Activated T-cell treated with anti-CD3 and anti-CD28 coated beads, Interleukin-2, amount 50 U/mL, for 24 hours (primary cell): ENCODE measurements at regions not wholly inside any gene's neighbourhood (a gene's known extent, or its start where the extent isn't known, plus 50 kb on each side); places are given as distances from the start of the nearest gene placed in this dataset.

Experiments
- DNase-seq: peaks from one replicate; pipeline ENCODE4 v3.0.0-alpha.2; 2020
- H3K27ac Mint-ChIP-seq: 2 replicates; pipeline ENCODE4 v1.8.0; 2020; ENCODE audit warnings: mild to moderate bottlenecking, mixed read lengths
- H3K27me3 Mint-ChIP-seq: 2 replicates; pipeline ENCODE4 v1.8.0; 2020; ENCODE audit warnings: mixed read lengths
- H3K36me3 Mint-ChIP-seq: 2 replicates; pipeline ENCODE4 v1.8.0; 2020; ENCODE audit warnings: low read depth, mixed read lengths
- H3K4me1 Mint-ChIP-seq: 2 replicates; pipeline ENCODE4 v1.8.0; 2020; ENCODE audit warnings: low read depth, mixed read lengths
- H3K4me3 Mint-ChIP-seq: 2 replicates; pipeline ENCODE4 v1.8.0; 2020; ENCODE audit warnings: mild to moderate bottlenecking, moderate library complexity, mixed read lengths
- H3K9me3 Mint-ChIP-seq: 2 replicates; pipeline ENCODE4 v1.8.0; 2020; ENCODE audit warnings: mixed read lengths

- H3K4me1 Mint-ChIP-seq, result no peaks in the 10 kb centered on the region
- no peak overlapping the region for H3K4me3 Mint-ChIP-seq
- H3K36me3 Mint-ChIP-seq, result no peaks in the 10 kb centered on the region
- peaks cover 1% of the 10 kb centered on the region for H3K27me3 Mint-ChIP-seq
- H3K9me3 Mint-ChIP-seq, result no peaks in the 10 kb centered on the region
- no peak for DNase-seq
- H3K27ac Mint-ChIP-seq, result no peak overlapping the region
Measured at GRCh38 chr2:158049129-158049855, 52.4 kb upstream of the UPP2 start.

DNA sequence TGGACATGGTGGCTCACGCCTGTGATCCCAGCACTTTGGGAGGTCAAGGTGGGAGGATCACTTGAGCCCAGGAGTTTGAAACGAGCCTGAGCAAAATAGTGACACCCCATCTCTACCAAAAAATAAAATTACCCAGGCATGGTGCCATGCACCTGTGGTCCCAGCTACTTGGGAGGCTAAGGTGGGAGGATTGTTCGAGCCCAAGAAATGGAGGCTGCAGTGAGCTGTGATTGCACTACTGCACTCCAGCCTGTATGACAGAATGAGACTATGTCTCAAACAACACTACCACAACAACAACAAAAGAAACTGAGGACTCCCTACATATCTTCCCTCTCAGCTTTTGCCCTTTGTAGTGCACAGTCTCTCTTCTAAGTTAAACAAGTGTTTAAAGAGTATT is 53.3 kb upstream of the UPP2 start:
- peaks cover 6% of the 10 kb centered on the region for H3K27me3 Mint-ChIP-seq
- no peaks in the 10 kb centered on the region for H3K36me3 Mint-ChIP-seq
- no peak for DNase-seq
- H3K27ac Mint-ChIP-seq, result no peak overlapping the region
- no peaks in the 10 kb centered on the region for H3K4me1 Mint-ChIP-seq
- H3K9me3 Mint-ChIP-seq, result no peaks in the 10 kb centered on the region
- H3K4me3 Mint-ChIP-seq, result no peak overlapping the region

DNA sequence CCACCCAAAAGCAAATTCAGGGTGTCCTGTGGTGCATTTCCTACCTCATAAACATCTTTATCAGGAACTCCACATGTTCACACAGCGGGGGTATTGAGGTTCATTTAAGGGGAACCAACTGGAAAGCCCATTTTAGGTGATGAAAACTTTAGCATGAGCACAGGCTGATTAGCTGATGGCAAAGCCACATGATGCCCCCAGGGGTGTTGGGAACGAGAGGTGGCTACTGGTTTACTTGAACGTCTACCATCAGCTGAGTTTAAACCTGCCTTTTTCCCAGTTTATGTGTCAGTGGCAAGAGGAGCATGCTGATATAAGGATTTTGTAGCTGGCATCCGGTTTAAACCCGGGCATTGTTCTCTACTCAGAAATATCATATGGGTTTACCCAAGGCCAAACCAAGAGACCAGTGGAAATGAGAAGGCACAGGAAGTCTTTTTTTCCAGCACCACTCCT is 54.5 kb upstream of the UPP2 start:
- Mint-ChIP-seq H3K27ac (no peak overlapping the region), H3K9me3 (no peaks in the 10 kb centered on the region), H3K4me3 (no peak overlapping the region), H3K27me3 (peaks cover 6% of the 10 kb centered on the region), H3K36me3 (no peaks in the 10 kb centered on the region), H3K4me1 (peaks cover 2% of the 10 kb centered on the region)
- DNase-seq, result no peak

DNA sequence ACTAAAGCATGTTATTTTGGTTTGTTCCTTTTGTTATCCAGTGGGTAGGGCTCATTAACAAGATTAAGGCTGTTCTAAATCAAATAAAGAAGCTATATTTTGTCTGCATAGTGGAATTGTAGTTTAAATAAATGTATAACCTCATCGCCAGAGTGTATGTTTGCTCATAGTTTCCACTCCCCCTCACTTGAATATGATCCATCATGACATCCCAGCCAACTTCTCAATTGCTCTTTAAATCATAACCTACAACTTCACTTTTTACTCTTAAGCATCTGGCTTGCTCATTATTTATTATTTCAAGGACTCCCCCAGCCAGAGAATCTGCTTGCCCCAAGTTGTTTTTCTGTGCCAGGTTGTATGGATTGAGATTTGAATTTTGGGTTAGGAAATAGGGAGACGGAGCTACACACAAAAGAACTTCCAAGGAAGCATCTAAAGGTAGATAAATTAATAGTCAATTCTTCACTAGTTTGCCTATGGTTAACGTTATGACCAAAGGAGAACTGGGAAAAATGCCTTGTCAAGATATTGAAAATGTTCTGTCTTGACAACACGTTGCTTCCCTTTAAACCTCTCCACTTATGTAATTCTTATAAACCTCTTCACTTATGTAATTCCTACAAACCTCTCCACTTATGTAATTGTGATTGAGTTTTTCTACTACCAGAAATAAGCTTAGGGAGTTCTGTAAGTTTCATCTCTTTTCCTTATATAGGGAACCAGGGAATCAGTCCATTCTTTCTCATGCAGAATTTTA is 55.4 kb upstream of the UPP2 start:
- peaks cover 6% of the 10 kb centered on the region for H3K27me3 Mint-ChIP-seq
- DNase-seq, result no peak
- peaks cover 2% of the 10 kb centered on the region for H3K4me1 Mint-ChIP-seq
- no peak overlapping the region for H3K27ac Mint-ChIP-seq
- H3K4me3 Mint-ChIP-seq, result no peak overlapping the region
- H3K9me3 Mint-ChIP-seq, result no peaks in the 10 kb centered on the region
- H3K36me3 Mint-ChIP-seq, result no peaks in the 10 kb centered on the region

DNA sequence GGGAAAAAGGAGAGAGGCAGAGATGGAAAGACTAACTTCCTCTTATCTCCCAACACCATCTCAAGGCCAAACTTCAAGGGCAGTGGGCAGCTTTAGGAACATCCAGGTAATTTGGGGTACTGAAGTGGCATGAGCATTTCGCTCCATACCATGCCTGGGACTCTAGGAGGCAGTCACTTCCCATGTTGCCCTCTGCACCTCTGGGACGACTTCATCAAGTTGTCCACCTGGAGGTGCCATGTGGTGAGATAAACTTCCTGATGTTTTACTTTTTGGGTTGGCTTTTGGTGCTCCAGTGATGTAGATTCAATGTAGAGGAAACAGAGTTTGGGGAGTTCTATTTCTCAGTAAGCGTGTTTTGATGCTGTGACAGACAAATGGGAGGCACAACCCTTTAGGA is 56.3 kb upstream of the UPP2 start:
- Mint-ChIP-seq H3K4me1 (peaks cover 2% of the 10 kb centered on the region), H3K27ac (no peak overlapping the region), H3K36me3 (no peaks in the 10 kb centered on the region), H3K4me3 (no peak overlapping the region), H3K9me3 (no peaks in the 10 kb centered on the region), H3K27me3 (peaks cover 6% of the 10 kb centered on the region)
- DNase-seq, result no peak

DNA sequence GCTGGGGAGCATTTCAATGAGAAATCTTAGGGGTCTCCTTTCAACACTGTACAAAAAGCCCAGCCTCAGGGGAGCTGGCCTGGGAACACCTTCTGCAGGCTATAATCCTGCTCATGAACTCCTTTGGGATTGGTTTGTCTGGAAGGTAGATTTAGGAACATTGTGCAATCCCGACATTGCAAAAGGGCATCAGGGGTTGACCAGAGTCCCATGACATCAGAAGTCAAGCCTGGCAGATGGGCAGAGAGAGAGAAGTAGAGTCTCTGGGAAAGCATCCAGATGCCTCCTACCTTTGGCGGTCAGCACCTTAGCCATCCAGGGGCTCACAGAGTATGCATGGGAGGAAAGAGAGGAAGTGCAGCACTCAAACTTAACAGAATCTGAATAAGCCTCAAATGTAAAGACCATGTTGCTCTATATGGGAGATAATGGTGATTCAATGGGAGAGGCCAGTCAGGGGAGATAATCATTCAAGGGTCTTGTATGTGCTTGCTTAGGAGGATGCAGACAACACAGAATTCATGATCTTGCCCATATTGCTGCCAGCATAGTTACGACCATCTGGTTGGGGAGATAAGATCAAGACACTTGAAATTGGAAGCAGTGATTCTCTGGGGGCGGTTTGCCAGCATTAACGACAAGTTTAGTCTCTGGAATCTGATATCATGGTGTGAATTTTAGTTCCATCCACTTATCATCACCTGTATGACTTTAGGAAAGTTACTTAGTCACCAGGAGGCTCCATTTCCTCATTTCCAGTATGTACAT is 58.3 kb upstream of the UPP2 start:
- Mint-ChIP-seq H3K4me3 (no peak overlapping the region), H3K36me3 (no peaks in the 10 kb centered on the region), H3K27ac (no peak overlapping the region), H3K9me3 (no peaks in the 10 kb centered on the region), H3K4me1 (peaks cover 2% of the 10 kb centered on the region), H3K27me3 (peaks cover 6% of the 10 kb centered on the region)
- no peak for DNase-seq

DNA sequence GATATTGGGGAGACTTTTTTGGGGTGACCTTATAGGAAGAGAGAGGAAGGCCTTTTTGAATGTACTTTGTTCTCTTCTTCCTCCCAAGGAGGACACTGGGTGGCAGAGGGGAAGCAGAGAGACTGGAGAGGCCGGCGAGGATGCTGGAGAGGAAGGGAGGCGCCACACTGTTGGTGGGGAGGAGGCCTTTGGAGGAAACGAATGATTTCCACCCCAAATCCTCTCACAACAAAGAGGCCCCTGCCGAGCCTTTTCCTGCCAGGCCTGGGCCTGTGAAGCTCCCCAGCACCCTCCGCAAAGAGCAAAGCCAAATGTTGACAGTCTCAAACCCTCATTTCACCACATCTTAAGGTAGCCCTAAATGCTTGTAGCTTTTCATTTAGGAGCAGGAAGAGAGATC is 59.0 kb upstream of the UPP2 start:
- Mint-ChIP-seq H3K27ac (no peak overlapping the region), H3K36me3 (no peaks in the 10 kb centered on the region), H3K4me3 (no peak overlapping the region), H3K27me3 (peaks cover 6% of the 10 kb centered on the region), H3K4me1 (peaks cover 2% of the 10 kb centered on the region), H3K9me3 (no peaks in the 10 kb centered on the region)
- no peak for DNase-seq

- Mint-ChIP-seq H3K9me3 (no peaks in the 10 kb centered on the region), H3K4me3 (no peak overlapping the region), H3K36me3 (no peaks in the 10 kb centered on the region), H3K27me3 (peaks cover 6% of the 10 kb centered on the region), H3K4me1 (peaks cover 2% of the 10 kb centered on the region), H3K27ac (no peak overlapping the region)
- DNase-seq, result no peak
Measured at GRCh38 chr2:158042245-158042644, 59.4 kb upstream of the UPP2 start.

GRCh38 chr2:158041400-158041799 is 60.3 kb upstream of the UPP2 start:
- Mint-ChIP-seq H3K9me3 (no peaks in the 10 kb centered on the region), H3K27ac (no peak overlapping the region), H3K27me3 (peaks cover 6% of the 10 kb centered on the region), H3K4me3 (no peak overlapping the region), H3K36me3 (no peaks in the 10 kb centered on the region), H3K4me1 (peaks cover 2% of the 10 kb centered on the region)
- no peak for DNase-seq

DNA sequence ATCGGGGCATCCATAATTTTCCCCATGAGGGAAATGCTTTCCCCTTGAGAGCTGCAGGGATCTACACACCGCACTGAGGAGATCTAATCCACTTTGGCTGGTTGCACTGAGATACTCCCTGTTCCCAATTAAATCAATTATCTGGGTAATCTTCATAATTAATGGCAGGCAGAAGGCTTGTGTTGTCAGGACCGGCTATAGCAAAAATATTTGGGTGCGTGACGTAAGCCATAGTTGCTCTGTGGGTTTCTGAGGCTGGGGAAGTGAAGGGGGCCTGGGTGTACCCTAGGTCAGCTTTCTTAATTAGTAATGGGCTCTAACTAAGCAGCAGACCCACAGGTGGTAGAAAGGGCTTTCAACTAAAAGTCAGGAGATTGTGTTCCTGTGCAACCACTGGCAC is 62.8 kb upstream of the UPP2 start:
- DNase-seq, result no peak
- no peak overlapping the region for H3K27ac Mint-ChIP-seq
- H3K4me1 Mint-ChIP-seq, result peaks cover 2% of the 10 kb centered on the region
- no peaks in the 10 kb centered on the region for H3K9me3 Mint-ChIP-seq
- H3K27me3 Mint-ChIP-seq, result peaks cover 12% of the 10 kb centered on the region
- no peak overlapping the region for H3K4me3 Mint-ChIP-seq
- H3K36me3 Mint-ChIP-seq, result no peaks in the 10 kb centered on the region

DNA sequence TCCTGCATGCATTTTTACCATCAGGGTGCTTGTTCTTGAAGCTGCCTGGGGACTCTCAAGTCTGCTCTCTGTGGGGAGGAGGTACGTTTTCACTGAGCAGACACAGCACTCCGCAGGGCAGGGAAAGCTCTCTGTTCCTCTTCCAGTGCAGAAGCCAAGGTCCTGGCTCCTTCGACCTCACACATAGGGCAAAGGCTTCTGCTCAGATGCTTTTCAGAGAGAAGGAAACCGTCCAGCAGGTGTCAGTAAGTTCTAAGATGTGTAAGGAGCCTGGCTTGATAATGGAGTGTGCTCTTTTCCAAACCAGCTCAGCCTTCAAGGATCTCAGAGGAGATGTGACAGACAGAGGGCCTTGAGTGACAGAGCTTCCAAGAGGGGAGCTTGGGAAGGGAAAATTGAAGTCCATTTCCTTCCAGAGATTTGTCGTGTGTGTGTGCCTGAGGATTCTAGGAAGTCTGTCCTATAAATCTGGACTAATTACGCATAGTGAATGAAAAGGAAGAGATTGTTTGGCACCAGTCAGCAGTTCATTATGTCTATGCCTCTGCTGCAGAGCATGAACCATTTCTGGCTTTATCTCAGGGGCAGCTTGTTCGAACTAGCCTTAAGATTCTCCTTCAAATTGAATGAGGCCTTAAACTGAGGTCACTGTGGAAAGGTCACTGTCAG is 67.3 kb upstream of the UPP2 start:
- peaks cover 11% of the 10 kb centered on the region for H3K27me3 Mint-ChIP-seq
- no peaks in the 10 kb centered on the region for H3K36me3 Mint-ChIP-seq
- no peak overlapping the region for H3K4me3 Mint-ChIP-seq
- no peaks in the 10 kb centered on the region for H3K9me3 Mint-ChIP-seq
- no peak overlapping the region for H3K27ac Mint-ChIP-seq
- DNase-seq, result no peak
- H3K4me1 Mint-ChIP-seq, result no peaks in the 10 kb centered on the region

DNA sequence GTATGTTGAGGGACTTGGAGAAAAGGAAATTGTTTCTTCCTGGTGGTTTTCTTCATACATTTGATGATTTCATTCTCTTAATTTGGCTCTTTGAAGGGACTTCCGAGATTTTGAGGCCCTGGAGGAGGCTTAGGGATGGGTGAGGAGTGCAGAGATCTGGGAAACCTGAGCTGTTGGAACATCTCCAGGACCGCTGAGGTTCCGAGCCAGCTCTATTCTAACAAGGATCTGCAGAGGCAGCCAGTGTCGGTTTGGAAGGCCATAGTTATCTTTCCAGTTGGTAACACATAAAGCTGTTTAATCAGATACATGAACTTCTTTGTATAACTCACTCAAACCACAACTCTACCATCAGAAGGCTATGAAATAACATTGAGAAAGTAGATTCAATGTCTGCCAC is 70.3 kb upstream of the UPP2 start:
- Mint-ChIP-seq H3K9me3 (no peaks in the 10 kb centered on the region), H3K4me3 (no peak overlapping the region), H3K4me1 (no peaks in the 10 kb centered on the region)

DNA sequence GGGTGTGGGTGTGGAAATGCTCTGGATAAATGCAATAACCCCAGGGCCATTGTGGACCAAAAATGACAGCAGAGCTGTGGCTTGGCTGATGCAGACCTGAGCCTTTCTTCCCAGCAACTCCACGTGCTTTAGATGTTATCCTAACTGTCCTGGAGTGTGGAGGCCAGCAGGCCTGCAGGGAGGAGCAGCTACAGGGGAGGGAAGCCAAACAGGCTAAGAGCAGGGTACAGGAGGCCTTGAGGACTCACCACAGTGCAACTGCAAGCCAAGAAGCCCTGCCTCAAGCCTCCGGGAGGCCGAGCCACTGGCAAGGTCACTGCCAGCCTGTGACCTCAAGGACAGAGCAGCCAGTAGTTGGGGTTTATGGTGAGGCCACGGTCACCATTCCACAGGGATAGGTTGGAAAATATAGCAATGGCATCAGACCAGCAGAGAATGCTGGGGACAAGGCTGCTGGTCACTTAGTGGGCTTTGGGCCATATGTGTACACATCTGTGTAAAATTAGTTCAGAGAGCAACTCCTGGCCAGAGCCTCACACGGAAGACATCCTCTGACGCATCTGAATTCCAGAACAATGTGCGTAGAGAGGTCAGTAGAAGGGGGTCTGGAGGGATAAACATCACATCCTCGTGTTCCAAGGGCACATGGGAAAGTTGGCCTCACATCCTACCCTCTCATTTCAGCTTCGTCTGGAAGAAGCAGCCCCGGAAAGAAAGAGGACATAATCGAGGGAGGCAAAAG is 76.2 kb upstream of the UPP2 start:
- Mint-ChIP-seq H3K27me3 (no peaks in the 10 kb centered on the region), H3K36me3 (no peaks in the 10 kb centered on the region), H3K9me3 (no peaks in the 10 kb centered on the region), H3K4me3 (no peak overlapping the region), H3K27ac (no peak overlapping the region), H3K4me1 (peaks cover 7% of the 10 kb centered on the region)
- no peak for DNase-seq

More for the DNA sequence above, 70.3 kb upstream of the UPP2 start:
- Mint-ChIP-seq H3K27me3 (peaks cover 11% of the 10 kb centered on the region), H3K36me3 (no peaks in the 10 kb centered on the region), H3K27ac (no peak overlapping the region)
- no peak for DNase-seq
